ENCODE measurements at regions not wholly inside any gene's neighbourhood (a gene's known extent, or its start where the extent isn't known, plus 50 kb on each side); places are given as distances from the start of the nearest gene placed in this dataset.

DNA sequence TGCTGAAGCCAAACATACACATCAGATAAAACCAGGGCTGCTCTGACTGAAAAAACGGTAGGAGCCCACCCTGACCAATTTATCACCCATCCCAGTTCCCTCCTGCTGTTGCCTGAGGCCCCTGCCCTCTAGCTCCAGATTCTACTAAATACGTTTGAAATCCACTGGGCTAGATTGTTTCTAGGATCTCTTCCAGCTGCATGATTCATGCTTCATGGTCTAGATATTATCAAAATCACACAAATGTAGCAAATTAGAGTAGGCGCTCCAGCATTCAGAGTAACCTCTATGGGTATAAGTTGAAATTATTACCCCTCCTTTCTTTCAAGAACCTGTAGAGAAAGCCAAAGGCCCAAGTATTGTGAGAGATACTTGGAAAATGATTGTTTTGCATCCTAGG, 151.2 kb upstream of the FAM13C start:
- TF ChIP-seq POLR2AphosphoS5 (IDR thresholded peaks at IDR 0.05), result no peak
- TF ChIP-seq, protein P1, sequence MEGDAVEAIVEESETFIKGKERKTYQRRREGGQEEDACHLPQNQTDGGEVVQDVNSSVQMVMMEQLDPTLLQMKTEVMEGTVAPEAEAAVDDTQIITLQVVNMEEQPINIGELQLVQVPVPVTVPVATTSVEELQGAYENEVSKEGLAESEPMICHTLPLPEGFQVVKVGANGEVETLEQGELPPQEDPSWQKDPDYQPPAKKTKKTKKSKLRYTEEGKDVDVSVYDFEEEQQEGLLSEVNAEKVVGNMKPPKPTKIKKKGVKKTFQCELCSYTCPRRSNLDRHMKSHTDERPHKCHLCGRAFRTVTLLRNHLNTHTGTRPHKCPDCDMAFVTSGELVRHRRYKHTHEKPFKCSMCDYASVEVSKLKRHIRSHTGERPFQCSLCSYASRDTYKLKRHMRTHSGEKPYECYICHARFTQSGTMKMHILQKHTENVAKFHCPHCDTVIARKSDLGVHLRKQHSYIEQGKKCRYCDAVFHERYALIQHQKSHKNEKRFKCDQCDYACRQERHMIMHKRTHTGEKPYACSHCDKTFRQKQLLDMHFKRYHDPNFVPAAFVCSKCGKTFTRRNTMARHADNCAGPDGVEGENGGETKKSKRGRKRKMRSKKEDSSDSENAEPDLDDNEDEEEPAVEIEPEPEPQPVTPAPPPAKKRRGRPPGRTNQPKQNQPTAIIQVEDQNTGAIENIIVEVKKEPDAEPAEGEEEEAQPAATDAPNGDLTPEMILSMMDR (IDR thresholded peaks at IDR 0.05; ENCODE audit: poor library complexity, severe bottlenecking), result no peak
- TF ChIP-seq RAD21 (conservative IDR thresholded peaks at IDR 0.05), result no peak

Measured in neural cell (in vitro differentiated cells).